ENCODE measurements at regions not wholly inside any gene's neighbourhood (a gene's known extent, or its start where the extent isn't known, plus 50 kb on each side); places are given as distances from the start of the nearest gene placed in this dataset.

DNA sequence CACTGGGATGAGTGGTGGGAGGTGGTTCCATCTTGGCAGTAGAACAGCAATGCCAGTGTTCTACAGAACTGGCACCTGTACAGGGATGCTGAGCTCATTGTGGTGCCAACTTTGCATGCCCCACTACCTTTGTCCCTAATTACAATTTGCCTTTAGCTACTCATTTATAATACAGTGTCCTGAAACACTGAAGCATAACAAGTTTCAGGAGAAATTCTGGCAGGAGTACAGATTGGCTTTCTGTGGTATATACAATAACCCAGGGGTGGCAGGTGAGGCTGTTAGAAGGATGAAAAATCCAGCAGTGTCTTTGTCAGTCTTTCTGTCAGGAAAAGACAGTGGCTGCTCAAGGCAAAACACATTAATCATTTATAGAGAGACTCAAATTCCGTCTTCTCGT is 240.3 kb downstream of the FAM76B start:
- H3K23ac ChIP-seq (ENCODE audit: insufficient read length): no peak overlapping the region
- no peaks in the 10 kb centered on the region for H3K79me2 ChIP-seq (ENCODE audit: control insufficient read depth in 1 of 2, insufficient read depth in 2 of 2, low read length in 2 of 2)
- H3K4me1 ChIP-seq (replicated peaks in 1 of 4; ENCODE audit: control insufficient read depth in 3 of 4, insufficient read depth in 4 of 4, low read length in 3 of 4): no peaks in the 10 kb centered on the region; a peak in 1 of 7 replicates
- WGBS, 2 experiments (ENCODE audit: extremely low coverage in 1 of 2, insufficient coverage in 1 of 2, insufficient read length in 1 of 2, insufficient replicate concordance in 2 of 2, low coverage in 1 of 2, low lambda C conversion rate in 2 of 2, missing lambda C conversion rate in 1 of 2): 90% methylated on average over 2 of the region's 2 CpGs; no CpG with 5 or more reads in 1 of the 2 experiments
- H3K27me3 ChIP-seq (replicated peaks in 1 of 4; ENCODE audit: control insufficient read depth in 3 of 4, extremely low read depth in 1 of 4, insufficient read depth in 3 of 4, low read length in 3 of 4): no peaks in the 10 kb centered on the region
- H4K91ac ChIP-seq (replicated peaks; ENCODE audit: insufficient read length, low read length): no peak overlapping the region
- no peak overlapping the region for H3K4me3 ChIP-seq (ENCODE audit: extremely low read depth in 1 of 4, insufficient read depth in 2 of 4, low read depth in 3 of 4, low read length in 4 of 4)
- H4K5ac ChIP-seq (ENCODE audit: insufficient read length, low read depth, low read length): no peak overlapping the region
- H2BK120ac ChIP-seq (replicated peaks; ENCODE audit: low read depth, low read length): no peak overlapping the region
- no peaks in the 10 kb centered on the region for H3K36me3 ChIP-seq (ENCODE audit: control insufficient read depth in 2 of 4, insufficient read depth in 4 of 4, low read length in 3 of 4)
- no peak overlapping the region for H3K4ac ChIP-seq (replicated peaks; ENCODE audit: insufficient read length, low read depth, low read length)
- H3K27ac ChIP-seq (ENCODE audit: low read depth, low read length): no peak overlapping the region
- H3K9ac ChIP-seq (replicated peaks in 1 of 4; ENCODE audit: extremely low read depth in 1 of 4, low read depth in 3 of 4, low read length in 3 of 4): no peak overlapping the region
- H3K56ac ChIP-seq (replicated peaks; ENCODE audit: insufficient read length, low read depth, low read length): no peak overlapping the region
- no peak overlapping the region for H2BK15ac ChIP-seq (ENCODE audit: low read length)
- H3K79me1 ChIP-seq (ENCODE audit: low read depth, low read length): no peaks in the 10 kb centered on the region
- H4K20me1 ChIP-seq (replicated peaks in 1 of 2; ENCODE audit: control insufficient read depth in 1 of 2, insufficient read depth in 2 of 2, low read length in 2 of 2): no peaks in the 10 kb centered on the region
- no peak for TF ChIP-seq CBX5 (IDR thresholded peaks at IDR 0.05; ENCODE audit: low read depth, low read length)
- no peak for TF ChIP-seq TCF12 (IDR thresholded peaks at IDR 0.05; ENCODE audit: low read depth, low read length)
- no peak for TF ChIP-seq BRCA1 (IDR thresholded peaks at IDR 0.05; ENCODE audit: low read depth, low read length)
- TF ChIP-seq EP300 (IDR thresholded peaks at IDR 0.05; ENCODE audit: borderline replicate concordance in 1 of 2, low read depth in 2 of 2, low read length in 2 of 2): no peak
- TF ChIP-seq KDM5A (IDR thresholded peaks at IDR 0.05; ENCODE audit: low read length): no peak
- TF ChIP-seq CHD1 (IDR thresholded peaks at IDR 0.05; ENCODE audit: low read depth, low read length): no peak
- TF ChIP-seq ASH2L (IDR thresholded peaks at IDR 0.05; ENCODE audit: low read length): no peak
- no peak for TF ChIP-seq POU5F1 (IDR thresholded peaks at IDR 0.05; ENCODE audit: low read depth, low read length)
- TF ChIP-seq SAP30 (IDR thresholded peaks at IDR 0.05; ENCODE audit: insufficient read depth, insufficient replicate concordance, low read length): no peak
- FAIRE-seq (no peak), DNase-seq (ENCODE audit: low read depth in 1 of 2, low spot score in 2 of 2) (no peak)
- H2AK5ac ChIP-seq (ENCODE audit: low read depth, low read length): no peak overlapping the region
- no peaks in the 10 kb centered on the region for H3K23me2 ChIP-seq (ENCODE audit: low read depth, low read length)
- H2BK5ac ChIP-seq (ENCODE audit: low read depth, low read length): no peak overlapping the region
- H3K18ac ChIP-seq (ENCODE audit: extremely low read depth, low read length): no peak overlapping the region
- no peak overlapping the region for H3K14ac ChIP-seq (ENCODE audit: insufficient read length)
- no peaks in the 10 kb centered on the region for H3K9me3 ChIP-seq (ENCODE audit: insufficient read depth in 2 of 2, low read depth in 1 of 2, low read length in 1 of 2)
- no peak overlapping the region for H2BK12ac ChIP-seq (ENCODE audit: low read depth, low read length)
- no peak overlapping the region for H3K4me2 ChIP-seq (ENCODE audit: insufficient read depth in 1 of 2, low read depth in 2 of 2, low read length in 2 of 2)
- ChIA-PET CTCF (ENCODE audit: partially characterized antibody) (no interaction called here), POLR2A (ENCODE audit: partially characterized antibody) (no interaction called here)
- H2AFZ ChIP-seq (ENCODE audit: low read length): no peak overlapping the region
- no peak overlapping the region for H4K8ac ChIP-seq (ENCODE audit: extremely low read depth, insufficient read depth, low read length)
- no peak overlapping the region for H2BK20ac ChIP-seq (ENCODE audit: low read length)
